MV-4-11 (cell line): ENCODE measurements at regions not wholly inside any gene's neighbourhood (a gene's known extent, or its start where the extent isn't known, plus 50 kb on each side); places are given as distances from the start of the nearest gene placed in this dataset.
"Not testable (repeated sequence)": the region's sequence is repeated elsewhere in the genome, so short reads cannot be mapped to it uniquely, and the experiment has no call there.

ENCODE experiments used
- DNase-seq: peaks from one replicate; lab custom pipeline; 2025; lab: John Stamatoyannopoulos, UW

DNA sequence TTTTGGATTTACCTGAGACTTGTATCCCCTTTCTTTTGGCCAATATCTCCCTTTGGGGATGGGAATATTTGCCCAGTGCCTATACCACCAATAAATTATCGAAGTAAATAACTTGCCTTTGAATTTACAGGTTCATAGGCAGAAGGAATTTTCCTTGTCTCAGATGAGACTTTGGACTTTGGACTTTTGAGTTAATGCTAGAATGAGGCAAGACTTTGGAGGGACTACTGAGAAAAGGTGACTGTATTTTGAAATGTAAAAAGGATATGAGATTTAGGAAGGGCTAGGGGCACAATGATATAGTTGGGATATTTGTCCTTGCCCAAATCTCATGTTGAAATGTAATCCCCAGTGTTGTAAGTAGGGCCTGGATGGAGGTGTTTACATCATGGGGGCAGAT, 384.5 kb upstream of the GHITM start:
- no peak for DNase-seq

DNA sequence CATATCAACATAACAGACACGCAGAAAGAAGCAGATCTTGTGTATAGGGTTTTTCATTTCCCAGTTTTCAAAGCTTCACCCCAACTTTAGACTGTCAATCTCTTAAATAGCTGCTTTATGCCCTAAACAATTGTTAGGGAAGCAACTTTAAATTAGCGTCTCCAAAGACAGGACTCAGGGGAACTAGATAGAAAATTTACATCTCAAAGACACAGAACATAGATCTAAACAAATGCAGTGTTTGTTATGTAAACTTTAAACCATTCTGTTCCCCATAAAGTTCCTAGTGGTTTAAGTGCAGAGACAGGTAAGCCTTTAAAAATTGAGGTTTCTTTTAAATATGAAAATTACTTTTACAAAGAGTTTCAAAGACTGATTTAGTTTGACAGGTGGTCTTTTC, 379.2 kb upstream of the GHITM start:
- no peak for DNase-seq

DNA sequence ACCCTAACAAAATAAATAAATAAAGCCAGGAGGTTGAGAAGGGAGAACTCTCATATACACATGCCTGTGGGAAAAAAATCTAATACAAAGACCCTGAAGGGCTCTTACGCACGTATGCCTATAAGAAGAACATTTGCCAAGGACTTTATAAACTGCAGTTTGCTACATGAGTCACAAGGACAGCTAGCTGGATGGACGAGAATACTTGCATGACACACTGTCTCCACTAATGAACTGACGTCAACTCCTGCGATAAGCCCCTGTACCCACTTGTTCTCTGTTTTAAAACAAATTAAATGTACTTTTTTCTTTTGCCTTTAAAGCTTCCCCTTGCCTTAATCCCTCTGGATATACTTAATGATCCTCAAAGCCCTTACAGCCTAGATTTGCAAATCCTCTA, 374.6 kb upstream of the GHITM start:
- no peak for DNase-seq

- DNase-seq: no peak
Observed at GRCh38 chr10:83765731-83766130, 373.6 kb upstream of the GHITM start.

DNA sequence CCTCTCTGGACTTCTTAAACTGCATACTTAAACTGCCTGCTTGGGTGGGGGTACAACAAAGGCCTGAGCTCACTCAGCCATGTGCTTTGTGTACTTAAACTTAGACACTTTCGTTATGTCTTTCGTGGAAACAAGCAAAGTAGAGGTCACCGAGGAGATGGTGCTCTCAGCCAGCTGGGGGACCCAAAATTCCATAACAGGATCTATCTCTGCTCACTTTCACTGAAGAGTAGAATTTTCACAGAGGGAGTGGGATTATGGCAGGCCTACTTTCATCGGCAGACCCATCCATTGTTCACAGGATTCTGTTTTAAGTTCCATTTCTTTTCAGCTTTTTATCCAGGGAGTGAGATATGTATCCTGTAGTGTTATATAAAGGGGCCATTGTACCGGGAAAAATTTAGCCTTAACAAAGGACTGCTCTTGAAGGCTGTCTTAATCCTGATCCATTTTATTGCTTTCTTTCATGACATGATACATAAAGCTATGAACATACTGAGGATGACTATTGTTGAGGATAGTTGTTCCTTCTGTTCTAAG, 370.0 kb upstream of the GHITM start:
- DNase-seq: no peak

DNA sequence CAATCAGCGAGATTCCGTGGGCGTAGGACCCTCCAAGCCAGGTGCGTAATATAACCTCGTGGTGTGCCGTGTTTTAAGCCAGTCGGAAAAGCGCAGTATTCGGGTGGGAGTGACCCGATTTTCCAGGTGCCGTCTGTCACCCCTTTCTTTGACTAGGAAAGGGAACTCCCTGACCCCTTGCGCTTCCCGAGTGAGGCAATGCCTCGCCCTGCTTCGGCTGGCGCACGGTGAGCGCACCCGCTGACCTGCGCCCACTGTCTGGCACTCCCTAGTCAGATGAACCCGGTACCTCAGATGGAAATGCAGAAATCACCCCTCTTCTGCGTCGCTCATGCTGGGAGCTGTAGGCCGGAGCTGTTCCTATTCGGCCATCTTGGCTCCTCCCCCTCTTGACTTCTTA, 352.6 kb upstream of the GHITM start:
- not testable (repeated sequence) for DNase-seq

GRCh38 chr10:83801983-83802382, 337.3 kb upstream of the GHITM start:
- DNase-seq: no peak

DNA sequence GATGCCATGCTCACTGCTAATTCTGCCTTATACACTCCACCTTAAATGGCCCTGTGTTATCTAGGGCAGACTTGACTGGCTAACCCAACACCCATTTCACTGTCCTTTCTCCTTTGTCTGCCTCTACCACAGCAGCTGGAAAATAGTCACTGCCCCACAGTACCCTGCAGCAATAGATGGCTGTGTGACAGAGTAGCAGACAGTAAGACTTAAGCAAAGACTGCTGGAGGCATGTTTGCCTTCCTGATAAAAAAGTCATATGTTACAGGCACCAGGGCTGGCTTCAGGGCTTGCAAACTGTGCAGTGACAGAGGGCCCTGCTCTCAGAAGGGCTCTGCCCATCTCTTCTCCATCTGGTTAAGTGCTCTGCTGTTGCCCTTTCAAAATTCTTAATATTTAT, 332.6 kb upstream of the GHITM start:
- no peak for DNase-seq

GRCh38 chr10:83809001-83809400, 330.3 kb upstream of the GHITM start:
- DNase-seq: no peak

- no peak for DNase-seq
Observed at GRCh38 chr10:83816942-83817341, 322.4 kb upstream of the GHITM start.

DNA sequence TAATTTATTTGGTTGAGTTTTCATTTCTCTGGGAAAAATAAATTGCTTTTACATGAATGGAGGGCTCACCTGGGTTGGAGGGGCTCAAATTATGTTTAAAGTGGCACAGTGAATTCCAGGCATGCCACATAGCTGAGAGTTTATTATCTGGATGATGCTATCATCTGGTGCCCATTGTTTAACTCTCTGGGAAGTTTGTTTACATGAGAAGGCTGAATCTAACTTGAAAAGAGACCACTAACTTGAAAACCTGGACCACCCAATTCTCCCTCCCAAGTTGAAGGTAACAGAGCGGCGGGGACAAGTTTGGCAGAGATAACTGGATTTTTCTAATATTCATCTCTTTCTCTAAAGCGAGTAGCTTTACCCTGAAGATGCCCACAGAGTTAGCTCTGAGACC, 321.5 kb upstream of the GHITM start:
- no peak for DNase-seq

- DNase-seq: no peak
Observed at GRCh38 chr10:83819609-83820008, 319.7 kb upstream of the GHITM start.

DNA sequence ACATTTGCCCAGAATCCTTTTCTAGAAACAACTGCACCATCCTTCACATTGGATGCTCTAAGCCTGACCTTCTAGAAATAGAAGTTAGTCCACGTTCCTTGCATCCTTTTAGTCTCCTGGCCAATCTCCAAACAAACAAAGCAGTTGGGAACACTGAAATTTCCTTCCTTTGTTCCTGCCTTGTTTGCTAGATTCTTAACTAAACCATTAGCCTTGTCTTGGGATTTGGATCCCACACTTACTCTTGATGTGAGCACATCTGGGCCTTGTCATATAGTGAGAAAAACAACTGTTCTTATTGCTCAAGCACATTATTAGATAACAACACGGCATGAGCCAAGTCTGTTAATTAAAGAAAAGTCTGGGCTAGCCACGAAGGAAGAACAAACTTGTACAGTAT, 319.3 kb upstream of the GHITM start:
- DNase-seq: no peak

DNA sequence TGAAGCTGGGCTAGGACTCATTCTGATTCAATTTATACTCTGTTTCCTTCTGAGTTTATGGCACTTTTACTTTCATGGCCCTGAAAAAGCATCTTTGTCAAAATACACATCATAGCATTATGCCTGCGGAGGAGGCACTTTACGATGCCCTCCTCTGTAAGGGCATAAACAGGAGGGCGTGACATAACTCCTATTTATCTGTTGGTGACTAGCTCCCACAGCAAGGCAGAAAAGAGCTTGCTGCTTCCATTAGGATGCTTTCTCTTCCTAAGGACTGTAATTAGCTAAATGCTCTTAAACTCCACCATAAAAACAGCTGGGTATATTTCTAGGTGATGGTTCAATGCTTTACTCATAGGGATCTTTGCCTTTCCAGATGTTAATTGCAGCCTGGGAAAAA, 315.2 kb upstream of the GHITM start:
- no peak for DNase-seq

GRCh38 chr10:83834096-83834495, 305.2 kb upstream of the GHITM start:
- no peak for DNase-seq

- DNase-seq: no peak
Observed at GRCh38 chr10:83835945-83836745, 303.2 kb upstream of the GHITM start.

GRCh38 chr10:83848677-83849076, 290.6 kb upstream of the GHITM start:
- DNase-seq: no peak

- DNase-seq: no peak
Observed at GRCh38 chr10:83849150-83849549, 290.2 kb upstream of the GHITM start.

GRCh38 chr10:83852146-83852545, 287.2 kb upstream of the GHITM start:
- DNase-seq: no peak

- DNase-seq: no peak
Observed at GRCh38 chr10:83862723-83863122, 276.6 kb upstream of the GHITM start.

GRCh38 chr10:83863283-83863966, 275.9 kb upstream of the GHITM start:
- no peak for DNase-seq

GRCh38 chr10:83869898-83870297, 269.4 kb upstream of the GHITM start:
- DNase-seq: no peak
